HG02885 (cell line): ENCODE measurements at regions not wholly inside any gene's neighbourhood (a gene's known extent, or its start where the extent isn't known, plus 50 kb on each side); places are given as distances from the start of the nearest gene placed in this dataset.
"Not testable (repeated sequence)": the region's sequence is repeated elsewhere in the genome, so short reads cannot be mapped to it uniquely, and the experiment has no call there.

Experiments
- ATAC-seq: cut with Tn5 transposase; IDR thresholded peaks from one replicate; pipeline ENCODE4 v1.9.1; 2021; ENCODE audit warnings: mild to moderate bottlenecking; ENCODE audit not compliant: unreplicated experiment, poor library complexity

DNA sequence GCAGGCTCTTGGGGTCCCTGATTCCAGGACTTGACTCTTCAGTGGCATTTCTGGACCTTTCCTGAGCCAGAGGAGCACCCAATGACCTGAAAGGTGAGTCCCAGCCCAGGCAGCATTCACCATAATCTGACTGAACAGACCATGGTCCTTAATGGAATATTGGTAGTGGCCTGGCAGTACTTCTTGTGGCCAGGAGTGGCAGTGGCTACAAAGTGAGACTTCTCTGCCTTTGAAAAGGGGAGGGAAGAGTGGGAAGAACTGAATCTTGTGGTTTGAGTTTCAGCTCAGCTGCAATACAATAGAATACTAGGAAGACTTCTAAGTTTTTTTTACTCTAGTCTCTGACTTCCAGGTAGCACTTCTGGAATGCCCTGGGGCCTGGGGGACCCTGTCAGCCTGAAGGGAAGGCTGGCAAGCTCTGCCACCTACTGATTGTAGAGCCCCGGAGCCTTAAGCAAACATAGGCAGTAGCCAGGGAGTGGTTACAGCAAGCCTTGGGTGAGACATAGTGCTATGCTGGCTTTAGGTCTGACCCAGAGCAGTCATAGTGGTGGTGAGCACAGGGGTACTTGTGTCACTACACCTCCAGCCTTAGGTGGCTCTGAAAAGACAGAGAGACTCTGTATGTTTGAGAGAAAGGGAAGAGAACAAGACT is 674.2 kb upstream of the MANEA start:
- ATAC-seq, result no peak

DNA sequence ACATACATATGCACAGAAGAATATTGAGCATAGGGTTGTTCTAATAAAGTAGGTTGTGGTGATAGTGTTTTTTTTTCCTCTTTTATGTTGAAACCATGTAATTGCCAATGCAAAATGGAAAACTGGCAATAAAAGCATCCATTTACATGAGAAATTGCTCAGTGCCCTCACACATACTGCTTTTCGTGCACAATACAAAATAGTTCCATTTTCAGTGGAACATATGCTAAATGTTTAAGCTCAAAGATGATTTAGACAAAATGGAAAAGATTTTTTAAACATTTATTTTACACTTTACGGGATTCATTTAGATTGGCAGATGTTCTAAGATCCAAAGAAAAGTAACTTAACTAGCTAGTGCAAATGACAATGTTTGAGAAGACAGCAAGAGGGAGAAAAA is 678.1 kb upstream of the MANEA start:
- ATAC-seq, result no peak

DNA sequence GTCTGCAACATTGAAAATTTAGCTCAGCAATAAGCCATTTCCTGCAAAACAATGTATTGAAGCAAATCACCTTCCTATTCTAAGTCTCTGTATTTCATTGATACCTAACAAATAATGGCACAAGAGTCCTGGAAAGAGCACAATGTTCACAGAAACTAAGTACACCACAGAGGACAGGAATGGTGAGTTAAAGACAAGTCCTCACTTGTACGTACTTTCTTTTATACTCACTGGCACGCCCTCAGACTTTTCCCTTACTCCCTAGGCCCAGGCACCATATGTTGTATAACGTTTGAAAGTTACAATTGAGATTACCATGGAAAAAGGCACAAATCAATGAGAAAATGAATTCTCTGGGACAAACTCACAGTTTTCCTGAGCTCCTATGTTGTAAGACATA is 683.0 kb upstream of the MANEA start:
- ATAC-seq, result no peak

DNA sequence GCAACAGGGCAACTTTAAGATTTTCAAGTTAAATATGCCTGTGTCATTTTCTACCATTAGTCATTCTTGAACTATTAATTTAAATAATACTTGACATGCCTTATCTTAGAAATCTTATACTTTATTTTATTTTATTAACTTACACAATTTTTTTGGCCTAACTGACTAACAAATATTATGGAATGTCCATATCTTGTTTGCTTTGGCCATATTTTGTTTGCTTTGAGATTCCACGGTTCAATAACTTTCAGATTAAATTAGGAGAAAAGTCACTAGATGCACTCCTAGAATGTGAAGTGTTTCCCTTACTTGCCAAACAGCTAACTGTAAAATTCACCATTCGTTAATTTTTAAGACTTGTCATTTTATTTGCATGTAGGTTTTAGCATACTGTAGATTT is 684.0 kb upstream of the MANEA start:
- ATAC-seq, result no peak

GRCh38 chr6:94873819-94874218 is 703.5 kb upstream of the MANEA start:
- ATAC-seq, result not testable (repeated sequence)

DNA sequence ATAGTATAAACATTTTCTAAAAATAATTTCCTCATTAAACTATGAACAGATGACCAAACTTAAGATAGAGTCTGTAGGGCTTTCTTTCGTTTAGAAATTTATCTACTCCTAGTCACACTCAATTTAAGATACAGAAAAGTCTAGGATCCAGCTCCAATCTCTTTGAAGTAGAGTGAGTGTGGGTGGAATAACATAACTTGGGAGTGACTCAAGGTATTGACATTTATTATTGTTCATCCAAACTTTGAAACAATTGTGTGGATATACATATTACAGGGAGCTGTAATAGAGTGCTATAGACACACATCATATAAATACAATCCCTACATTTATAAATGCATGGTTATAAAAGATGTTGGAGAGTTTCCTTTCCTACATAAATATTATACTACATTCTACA is 715.2 kb upstream of the MANEA start:
- ATAC-seq, result no peak

DNA sequence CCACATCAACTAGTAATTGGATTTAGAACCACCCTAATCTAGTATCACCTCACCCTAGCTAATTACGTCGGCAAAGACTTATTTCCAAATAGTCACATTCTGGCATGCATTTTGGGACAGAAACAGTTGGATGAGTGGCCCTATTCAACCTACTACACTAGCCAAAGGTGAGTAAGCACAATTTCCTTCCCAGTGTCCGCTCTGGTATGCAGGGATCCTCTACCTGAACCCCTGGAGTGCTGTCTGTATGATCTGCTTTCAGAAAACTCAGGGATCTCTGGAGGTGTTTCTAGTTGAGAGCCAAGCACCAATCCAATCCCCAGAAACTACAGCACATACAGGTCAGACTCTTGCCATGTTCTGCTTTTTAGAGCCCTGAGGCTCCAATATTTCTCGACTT is 717.4 kb upstream of the MANEA start:
- no peak for ATAC-seq

GRCh38 chr6:94856999-94857398 is 720.3 kb upstream of the MANEA start:
- not testable (repeated sequence) for ATAC-seq

- not testable (repeated sequence) for ATAC-seq
Observed at GRCh38 chr6:94851329-94851728, 726.0 kb upstream of the MANEA start.

DNA sequence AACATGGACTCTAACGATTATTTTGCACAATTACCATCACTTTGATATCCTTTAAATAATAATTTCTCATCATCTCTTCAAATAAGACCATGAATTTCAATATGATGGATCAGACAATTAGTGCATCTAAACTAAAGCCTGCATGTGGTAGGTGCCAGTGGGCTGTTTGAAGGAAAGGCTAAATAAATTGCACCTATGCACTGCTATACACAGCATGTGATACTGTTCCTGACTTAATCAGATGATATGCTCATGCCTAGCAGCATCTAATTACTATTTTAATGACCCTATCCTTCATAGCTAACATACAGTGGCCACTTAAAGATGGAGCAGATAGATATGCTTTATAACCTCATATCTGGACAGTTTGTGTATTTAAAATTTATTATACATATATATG is 731.6 kb upstream of the MANEA start:
- no peak for ATAC-seq

- ATAC-seq, result no peak
Observed at GRCh38 chr6:94835264-94835663, 742.1 kb upstream of the MANEA start.

DNA sequence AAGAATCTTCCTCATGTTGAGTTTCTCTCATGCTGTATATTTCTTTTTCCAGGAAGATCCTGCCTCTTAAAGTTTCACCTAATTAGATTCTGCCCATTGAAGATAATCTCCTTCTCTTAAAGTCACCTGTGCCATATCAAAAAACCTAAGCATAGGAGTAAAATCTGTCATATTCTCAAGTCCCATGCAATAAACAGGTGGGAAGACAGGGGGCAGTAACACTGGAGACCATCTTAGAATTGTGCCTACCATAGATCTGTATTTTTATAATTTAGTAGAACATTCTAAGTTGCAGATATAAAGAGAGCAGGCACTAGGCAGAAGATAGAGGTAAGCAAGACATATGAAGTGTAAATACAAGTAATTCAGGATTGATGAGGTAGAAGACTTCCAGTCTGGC is 763.5 kb upstream of the MANEA start:
- no peak for ATAC-seq

- ATAC-seq, result no peak
Observed at GRCh38 chr6:94801344-94801743, 776.0 kb upstream of the MANEA start.

DNA sequence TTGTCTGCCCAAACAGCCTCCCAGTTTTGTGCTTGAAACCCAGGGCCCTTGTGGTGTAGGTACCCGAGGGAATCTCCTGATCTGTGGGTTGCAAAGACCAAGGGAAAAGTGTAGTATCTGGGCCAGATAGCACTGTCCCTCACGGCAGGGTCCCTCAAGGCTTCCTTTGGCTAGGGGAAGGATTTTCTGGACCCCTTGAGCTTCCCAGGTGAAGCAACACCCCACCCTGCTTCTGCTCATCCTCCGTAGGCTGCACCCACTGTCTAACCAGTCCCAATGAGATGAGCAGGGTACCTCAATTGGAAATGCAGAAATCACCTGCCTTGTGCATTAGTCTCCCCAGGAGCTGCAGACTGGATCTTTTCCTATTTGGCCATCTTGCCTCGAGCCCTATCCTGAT is 791.8 kb upstream of the MANEA start:
- ATAC-seq, result no peak

DNA sequence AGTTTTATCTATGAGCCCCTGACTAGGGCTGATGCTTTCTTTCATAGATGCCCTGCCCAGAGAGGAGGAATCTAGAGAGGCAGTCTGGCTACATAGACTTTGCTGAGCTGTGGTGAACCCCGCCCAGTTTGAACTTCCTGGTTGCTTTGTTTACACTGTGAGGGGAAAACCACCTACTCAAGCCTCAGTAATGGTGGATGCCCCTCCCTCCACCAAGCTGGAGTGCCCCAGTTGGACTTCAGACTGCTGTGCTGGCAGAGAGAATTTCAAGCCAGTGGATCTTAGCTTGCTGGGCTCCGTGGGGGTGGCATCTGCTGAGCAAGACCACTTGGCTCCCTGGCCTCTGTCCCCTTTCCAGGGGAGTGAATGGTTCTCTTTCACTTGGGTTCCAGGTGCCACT is 792.3 kb upstream of the MANEA start:
- ATAC-seq, result not testable (repeated sequence)

GRCh38 chr6:94769197-94769596 is 808.1 kb upstream of the MANEA start:
- no peak for ATAC-seq

DNA sequence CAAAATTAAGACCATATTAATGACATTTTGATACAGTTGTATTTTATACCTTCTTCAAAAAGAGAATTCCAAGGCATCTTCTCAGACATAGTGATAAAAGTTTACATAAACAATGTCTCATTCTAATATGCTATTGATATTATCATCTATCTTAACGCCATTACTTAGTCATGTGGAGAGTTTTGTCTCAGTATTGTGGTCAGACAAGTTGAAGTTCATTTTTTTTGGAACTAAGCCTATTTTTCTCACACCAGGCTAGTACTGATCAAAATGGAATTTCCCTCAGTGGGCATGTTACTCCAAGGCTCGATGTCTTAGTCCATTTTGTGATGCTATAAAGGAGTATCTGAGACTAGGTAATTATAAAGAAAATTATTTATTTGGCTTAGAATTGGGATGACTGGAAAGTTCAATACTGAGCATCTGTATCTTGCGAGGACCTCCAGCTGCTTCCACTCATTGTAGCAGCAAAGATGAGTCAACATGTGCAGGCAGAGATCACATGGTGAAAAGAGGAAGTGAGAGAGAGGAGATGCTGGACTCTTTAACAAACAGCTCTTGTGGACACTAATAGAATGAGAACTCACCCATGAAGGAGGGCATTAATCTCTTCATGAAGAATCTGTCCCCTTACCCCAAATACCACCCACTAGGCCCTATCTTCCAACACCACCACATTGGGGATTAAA is 825.5 kb upstream of the MANEA start:
- peak; percentile 99 for ATAC-seq

- ATAC-seq, result no peak
Observed at GRCh38 chr6:94736236-94736635, 841.1 kb upstream of the MANEA start.

DNA sequence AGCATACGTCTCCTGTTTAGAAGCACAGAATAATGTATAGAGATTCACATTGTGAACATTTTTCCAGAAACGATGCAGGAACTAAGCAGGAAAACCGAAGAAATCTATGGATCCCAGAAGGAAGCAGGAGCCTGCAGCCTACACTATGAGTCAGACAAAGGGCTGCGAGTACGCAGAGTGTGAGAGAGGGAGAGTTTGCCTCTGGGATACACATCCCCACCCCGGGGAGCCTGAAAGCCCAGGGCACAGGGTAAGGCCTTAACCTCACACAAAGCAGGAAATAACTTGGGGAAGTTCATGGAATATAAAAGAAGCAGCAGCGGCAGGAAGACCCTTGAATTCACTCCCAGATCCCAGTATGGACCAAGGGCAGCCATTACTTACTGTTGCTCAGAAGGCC is 842.1 kb upstream of the MANEA start:
- ATAC-seq, result no peak

DNA sequence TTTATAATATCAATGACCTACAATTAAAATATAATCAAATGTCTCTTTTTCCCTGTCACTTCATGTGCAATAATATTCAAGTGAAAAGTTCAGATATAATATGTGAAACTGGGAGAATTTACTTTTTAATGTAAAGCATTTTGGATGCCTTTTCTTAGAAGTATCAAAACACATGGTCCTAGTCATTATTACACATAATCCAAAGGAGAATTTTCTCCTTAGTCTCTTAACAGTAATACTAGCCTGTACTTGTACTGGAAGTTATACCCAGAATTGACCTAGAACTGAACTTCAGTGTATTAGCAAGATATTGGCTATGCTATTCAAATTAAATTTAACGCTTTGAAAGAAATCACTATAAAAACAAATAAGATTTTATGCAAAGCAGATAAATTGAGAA is 842.6 kb upstream of the MANEA start:
- ATAC-seq, result no peak

DNA sequence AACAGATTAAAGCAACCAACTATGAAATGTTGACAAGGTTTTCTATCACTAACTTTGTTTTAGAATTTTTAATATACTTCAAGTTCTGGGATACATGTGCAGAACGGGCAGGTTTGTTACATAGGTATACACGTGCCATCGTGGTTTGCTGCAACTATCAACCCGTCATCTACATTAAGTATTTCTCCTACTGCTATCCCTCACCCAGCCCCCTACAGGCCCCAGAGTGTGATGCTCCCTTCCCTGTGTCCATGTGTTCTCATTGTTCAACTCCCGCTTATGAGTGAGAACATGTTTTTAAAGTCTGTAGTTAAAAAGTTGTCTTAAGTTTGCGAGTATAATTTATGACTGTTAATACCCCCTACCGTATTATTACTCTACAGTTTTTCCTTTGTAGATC is 844.3 kb upstream of the MANEA start:
- ATAC-seq, result no peak

DNA sequence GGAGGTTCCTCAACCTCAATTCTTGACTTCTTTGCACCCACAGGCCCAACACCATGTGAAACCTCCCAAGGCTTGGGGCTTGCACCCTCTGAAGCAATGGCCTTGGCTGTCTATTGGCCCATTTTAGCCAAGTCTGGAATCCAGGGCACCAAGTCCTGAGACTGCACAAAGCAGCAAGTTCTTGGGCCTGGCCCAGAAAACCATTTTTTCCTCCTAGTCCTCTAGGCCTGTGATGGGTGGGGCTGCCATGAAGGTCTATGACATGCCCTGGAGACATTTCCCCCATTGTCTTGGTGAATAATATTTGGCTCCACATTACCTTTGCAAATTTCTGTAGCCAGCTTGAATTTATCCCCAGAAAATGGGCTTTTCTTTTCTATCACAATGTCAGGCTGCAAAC is 849.6 kb upstream of the MANEA start:
- no peak for ATAC-seq
